AG04449 (cell line): ENCODE measurements at regions not wholly inside any gene's neighbourhood (a gene's known extent, or its start where the extent isn't known, plus 50 kb on each side); places are given as distances from the start of the nearest gene placed in this dataset.

Source experiments
- CTCF ChIA-PET: fragments of 350-600 bp; formaldehyde crosslinking; extraction: SDS; loops from one replicate; lab custom pipeline; 2021; ENCODE audit warnings: antibody characterized with exemption; lab: Yijun Ruan, JAX
- POLR2A ChIA-PET: fragments of 400-600, 350-600 bp; formaldehyde crosslinking; extraction: SDS; loops from one replicate; lab custom pipeline; 2020; ENCODE audit warnings: antibody characterized with exemption, inconsistent platforms; lab: Yijun Ruan, JAX
- DNase-seq: peaks from one replicate; pipeline ENCODE4 v3.0.0-alpha.2; 2010; ENCODE audit warnings: low read depth, low spot score
- H3K4me3 ChIP-seq: 2 replicates; pipeline ENCODE4 v1.5.1; 2011; ENCODE audit warnings: low read depth, mild to moderate bottlenecking, control low read depth, low read length
- CTCF ChIP-seq: IDR thresholded peaks from one replicate; pipeline ENCODE4 v1.5.1; 2011; ENCODE audit warnings: mild to moderate bottlenecking, moderate library complexity, low read length, control low read depth, inconsistent platforms; ENCODE audit not compliant: insufficient read depth; ENCODE audit errors: missing control alignments

DNA sequence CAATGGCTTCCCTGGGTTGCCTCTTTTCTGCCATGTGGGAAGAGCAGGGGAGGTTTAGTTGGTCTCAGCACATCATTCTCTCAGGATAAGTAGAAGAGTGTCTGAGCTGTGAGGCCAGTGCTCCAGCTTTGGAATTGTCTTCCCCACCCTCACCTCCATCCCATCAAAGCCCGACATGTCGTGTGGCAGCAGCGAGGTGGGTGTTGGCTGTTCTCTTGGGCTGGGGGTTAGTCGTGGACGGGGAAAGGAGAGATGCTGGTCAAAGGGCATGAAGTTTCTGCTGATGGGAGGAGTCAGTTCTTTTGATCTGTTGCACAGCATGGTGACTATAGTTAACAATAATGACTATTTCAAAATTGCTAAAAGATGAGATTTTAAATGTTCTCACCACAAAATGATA is 404.2 kb downstream of the TMEM121 start:
- ChIA-PET POLR2A (no interaction called here), CTCF (no interaction called here)
- no peak overlapping the region for H3K4me3 ChIP-seq
- DNase-seq = no peak
- TF ChIP-seq CTCF = no peak

- CTCF ChIA-PET = no interaction called here
- TF ChIP-seq CTCF = no peak
- POLR2A ChIA-PET = no interaction called here
- DNase-seq = no peak
- H3K4me3 ChIP-seq = no peak overlapping the region
Observed at GRCh38 chr14:105931808-105932483, 405.6 kb downstream of the TMEM121 start.

- POLR2A ChIA-PET = no interaction called here
- H3K4me3 ChIP-seq = no peak overlapping the region
- DNase-seq = no peak
- CTCF ChIA-PET = no interaction called here
- no peak for TF ChIP-seq CTCF
Observed at GRCh38 chr14:105933238-105933637, 406.9 kb downstream of the TMEM121 start.

GRCh38 chr14:105935384-105935783 is 409.0 kb downstream of the TMEM121 start:
- CTCF ChIA-PET = no interaction called here

DNA sequence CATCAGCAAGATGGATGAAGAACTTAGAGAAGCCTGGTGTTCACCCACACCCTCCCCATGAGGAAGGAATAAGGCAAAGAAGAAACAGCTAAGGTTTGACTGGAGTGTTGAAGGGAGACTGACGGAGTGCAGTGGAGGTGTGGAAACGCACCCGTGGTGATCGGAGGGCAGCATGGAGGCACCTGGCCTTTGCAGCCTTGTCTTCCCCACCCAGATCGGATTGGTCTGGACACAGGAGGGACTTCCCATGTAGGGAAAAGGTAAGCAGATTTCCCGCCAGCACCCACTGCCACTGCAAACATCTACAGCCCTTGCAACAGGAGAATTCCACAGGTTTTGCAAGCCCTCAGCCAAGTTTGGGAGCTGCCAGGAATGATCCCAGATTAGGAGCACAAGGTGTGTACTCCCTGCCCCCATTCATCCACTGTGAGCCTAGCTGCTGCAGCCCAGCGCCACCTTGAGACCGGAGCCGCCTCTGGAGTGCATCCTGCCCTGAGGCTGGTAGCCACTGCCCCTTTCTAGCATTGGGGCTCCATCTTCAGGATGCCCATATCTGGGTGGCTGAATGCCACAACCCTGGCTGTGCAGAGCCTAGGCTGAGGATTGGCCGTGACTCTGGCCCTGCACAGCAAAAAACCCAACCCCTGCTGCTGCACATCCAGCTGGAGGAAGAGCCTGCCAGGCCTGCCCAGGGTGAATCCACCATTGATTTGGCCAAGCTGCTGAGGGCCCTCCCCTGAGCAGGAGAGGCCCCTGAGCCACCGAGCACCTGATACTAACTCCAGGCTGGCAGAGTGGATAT is 411.1 kb downstream of the TMEM121 start:
- ChIA-PET CTCF (no interaction called here), POLR2A (no interaction called here)
- TF ChIP-seq CTCF = no peak

More at GRCh38 chr14:105935384-105935783, 409.0 kb downstream of the TMEM121 start:
- TF ChIP-seq CTCF = no peak
- H3K4me3 ChIP-seq = no peak overlapping the region
- POLR2A ChIA-PET = no interaction called here
- no peak for DNase-seq

DNA sequence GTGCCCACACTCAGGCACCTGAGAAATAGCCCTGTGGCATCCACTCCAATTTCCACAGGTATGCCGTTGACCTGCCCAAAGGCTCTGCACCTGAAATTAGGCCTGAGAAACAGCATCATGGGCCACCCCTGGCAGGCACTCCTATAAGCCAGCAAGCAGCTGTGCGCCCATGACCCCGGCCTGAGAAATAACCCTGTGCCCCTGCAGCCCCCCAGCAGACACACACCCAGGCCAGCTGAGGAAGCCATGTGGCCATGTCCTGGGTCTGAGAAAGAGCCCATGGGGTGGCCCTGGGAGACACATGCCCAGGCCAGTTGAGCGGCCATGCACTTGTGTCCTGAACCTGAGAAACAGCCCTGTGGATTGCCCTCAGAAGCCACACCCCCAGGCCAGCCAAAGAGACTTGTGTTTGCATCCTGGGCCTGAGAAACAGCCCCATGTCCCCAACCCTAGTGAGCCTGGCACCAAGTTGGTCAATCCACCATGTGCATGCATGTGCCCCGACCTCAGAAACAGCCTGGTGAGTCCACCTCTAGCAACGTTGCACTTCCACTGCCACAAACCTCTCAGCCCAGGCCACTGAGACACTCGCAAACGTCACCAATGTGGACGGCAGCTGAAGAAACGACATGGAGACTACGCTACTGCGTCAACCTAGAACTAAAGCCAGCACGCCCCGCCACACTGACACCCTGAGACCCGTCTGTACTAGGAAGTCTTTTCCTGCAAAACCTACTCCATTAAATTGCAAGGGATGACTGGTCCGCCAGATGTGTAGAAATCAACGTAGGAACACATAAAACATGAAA is 411.9 kb downstream of the TMEM121 start:
- H3K4me3 ChIP-seq = no peak overlapping the region
- ChIA-PET CTCF (no interaction called here), POLR2A (no interaction called here)
- no peak for TF ChIP-seq CTCF
- DNase-seq = no peak

More for the DNA sequence above, 411.1 kb downstream of the TMEM121 start:
- DNase-seq = no peak
- H3K4me3 ChIP-seq = no peak overlapping the region
